ENCODE measurements at regions not wholly inside any gene's neighbourhood (a gene's known extent, or its start where the extent isn't known, plus 50 kb on each side); places are given as distances from the start of the nearest gene placed in this dataset.

- TF ChIP-seq POLR2AphosphoS5 (IDR thresholded peaks at IDR 0.05; ENCODE audit: low read depth, low read length) = no peak
- no peak for TF ChIP-seq SIN3A (IDR thresholded peaks at IDR 0.05; ENCODE audit: borderline replicate concordance, insufficient read depth, low read length)
Observed at GRCh38 chr16:17769065-17769464, 298.3 kb upstream of the XYLT1 start.
